ENCODE measurements at regions not wholly inside any gene's neighbourhood (a gene's known extent, or its start where the extent isn't known, plus 50 kb on each side); places are given as distances from the start of the nearest gene placed in this dataset.
"Not testable (repeated sequence)": the region's sequence is repeated elsewhere in the genome, so short reads cannot be mapped to it uniquely, and the experiment has no call there.

DNA sequence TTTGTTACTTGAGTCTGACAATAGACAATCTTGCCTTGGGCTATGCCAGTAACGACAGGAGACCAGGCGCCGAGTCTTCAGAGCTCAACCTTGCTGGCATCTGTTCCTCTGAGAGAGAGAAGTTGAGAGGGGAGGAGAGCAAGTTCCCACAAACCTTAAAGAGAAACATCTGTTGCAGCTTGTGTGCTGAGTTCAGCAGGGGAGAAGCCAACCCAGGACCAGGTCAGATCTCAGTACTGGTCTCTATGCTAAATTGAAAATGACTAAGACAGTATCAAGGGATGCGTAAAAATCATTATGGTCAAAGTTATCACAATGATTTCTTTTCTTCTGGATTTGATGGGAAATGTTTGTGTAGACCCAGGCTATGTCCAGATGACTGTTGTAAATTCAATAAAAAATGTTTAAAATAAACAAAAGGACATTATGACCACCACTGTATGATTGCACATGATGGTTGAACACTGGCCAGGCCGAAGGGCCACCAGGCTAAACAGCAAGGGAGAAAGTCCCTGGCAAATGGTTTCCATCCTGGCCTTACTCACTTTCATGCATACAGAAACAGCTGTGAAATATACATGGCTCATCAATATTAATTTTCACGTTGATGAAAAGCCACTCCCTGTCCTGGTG lies 100.3 kb upstream of the PMAIP1 start:
- no peak for DNase-seq

DNA sequence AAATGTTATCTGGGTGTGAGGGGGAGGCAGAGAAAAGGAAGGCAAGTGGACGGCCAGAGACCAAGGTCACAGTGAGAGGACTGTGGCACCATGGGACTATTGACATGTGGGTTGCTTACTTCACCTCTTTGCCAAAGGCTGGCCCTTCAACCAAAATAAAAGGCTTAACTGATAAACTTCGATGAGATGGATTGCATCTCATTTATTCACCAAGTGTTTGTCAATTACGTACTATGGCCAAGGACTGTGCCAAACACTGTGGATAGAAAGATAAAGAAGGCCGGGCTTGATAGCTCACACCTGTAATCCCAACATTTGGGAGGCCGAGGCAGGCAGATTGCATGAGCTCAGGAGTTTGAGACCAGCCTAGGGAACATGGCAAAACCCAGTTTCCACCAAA lies 98.7 kb upstream of the CCBE1 start:
- no peak for DNase-seq

DNA sequence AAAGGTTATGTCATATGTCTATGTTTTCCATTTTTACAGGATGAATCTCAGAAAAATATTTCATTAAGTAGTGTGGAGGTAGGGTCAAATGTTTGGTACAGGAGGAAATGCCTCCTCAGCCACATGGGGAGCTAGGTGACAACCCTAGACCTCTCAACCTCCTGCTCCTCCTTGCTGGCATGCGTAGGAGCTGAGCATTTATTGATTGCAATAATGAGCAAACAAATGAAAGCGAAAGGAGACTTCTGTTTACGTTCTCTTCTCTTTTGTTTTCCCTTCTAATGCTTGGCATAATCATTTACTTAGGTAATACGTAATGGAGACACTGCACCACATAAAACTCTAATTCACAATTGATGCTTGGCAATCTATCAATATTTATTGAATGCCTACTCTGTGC lies 95.1 kb upstream of the CCBE1 start:
- no peak for DNase-seq

DNA sequence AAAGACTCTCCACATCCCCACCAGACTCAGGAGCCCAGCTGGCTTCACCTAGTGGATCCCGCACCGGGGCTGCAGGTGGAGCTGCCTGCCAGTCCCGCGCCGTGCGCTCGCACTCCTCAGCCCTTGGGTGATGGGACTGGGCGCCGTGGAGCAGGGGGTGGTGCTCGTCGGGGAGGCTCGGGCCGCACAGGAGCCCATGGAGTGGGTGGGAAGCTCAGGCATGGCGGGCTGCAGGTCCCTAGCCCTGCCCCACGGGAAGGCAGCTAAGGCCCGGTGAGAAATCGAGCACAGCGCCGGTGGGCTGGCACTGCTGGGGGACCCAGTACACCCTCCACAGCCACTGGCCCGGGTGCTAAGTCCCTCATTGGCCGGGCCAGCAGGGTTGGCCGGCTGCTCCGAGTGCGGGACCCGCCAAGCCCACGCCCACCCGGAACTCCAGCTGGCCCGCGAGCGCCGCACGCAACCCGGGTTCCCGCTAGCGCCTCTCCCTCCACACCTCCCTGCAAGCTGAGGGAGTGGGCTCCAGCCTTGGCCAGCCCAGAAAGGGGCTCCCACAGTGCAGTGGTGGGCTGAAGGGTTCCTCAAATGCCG lies 93.2 kb upstream of the CCBE1 start:
- not testable (repeated sequence) for DNase-seq

DNA sequence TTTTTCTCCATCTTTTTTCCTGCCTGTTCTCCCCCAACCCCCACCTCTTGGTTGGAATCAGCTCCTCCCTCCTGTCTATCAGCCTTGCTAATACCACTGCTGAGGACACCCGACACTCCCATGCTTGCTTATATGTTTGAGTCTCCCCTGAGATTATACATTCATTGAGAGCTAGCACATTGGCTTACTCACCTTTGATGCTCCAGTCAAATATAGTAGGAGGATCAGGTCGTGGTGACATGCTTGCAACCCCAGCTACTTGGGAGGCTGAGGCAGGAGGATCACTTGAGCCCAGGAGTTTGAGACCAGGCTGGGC lies 91.5 kb upstream of the CCBE1 start:
- no peak for DNase-seq

DNA sequence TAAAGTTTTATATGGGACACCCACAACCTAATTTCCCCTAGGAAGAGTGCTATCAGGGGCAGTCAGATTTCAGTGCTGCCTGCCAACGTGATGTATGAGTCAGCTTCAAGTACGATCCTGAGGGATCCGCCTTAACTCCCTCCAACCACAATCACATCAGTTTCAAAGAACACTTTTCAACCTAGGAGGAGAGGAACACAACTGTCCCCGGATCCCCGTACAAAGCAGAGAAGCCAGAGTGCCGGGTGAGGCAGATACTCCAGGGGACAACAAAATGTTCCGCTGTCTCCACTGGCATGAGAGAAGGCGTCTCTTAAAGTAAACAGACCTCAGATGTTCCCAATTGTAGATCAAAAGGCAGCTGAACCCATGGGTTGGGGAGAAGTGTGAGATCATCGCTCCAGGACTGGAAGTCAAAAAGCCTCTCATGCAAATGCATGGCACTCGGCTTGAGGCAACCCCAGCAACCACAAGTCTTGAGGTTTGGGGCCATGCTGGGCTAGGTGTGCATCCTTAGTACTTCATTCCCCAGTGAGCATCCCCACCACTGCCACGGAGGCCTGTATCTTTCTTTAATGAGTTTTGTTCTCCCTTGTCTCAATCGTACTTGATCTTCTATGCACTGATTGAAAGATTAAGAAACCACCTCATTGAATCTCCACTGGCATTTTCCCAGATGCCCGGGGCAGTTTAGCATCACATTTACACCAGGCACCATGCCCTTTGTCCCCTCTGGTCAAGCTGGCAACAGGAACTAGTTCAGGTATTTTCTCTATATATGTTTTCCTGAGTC lies 91.0 kb upstream of the CCBE1 start:
- DNase-seq, result no peak

DNA sequence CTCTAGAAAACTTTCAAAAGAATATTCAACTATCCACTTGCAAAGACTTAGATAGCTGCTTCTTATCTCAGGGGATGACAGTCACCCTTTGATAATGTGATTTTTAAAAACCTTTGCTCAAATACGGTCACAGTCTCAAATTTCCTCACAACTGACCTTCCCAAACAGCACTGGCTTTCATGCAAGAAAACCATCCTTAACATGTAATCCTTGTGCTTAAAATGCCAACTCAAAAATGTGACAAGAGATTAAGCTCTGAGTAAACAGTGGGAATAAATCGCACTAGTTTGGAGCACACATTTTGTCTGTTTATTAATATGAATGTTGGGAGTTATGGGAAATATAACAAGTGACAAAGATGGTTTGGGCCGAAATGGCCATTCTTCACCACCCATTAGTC lies 87.5 kb upstream of the CCBE1 start:
- DNase-seq, result no peak

DNA sequence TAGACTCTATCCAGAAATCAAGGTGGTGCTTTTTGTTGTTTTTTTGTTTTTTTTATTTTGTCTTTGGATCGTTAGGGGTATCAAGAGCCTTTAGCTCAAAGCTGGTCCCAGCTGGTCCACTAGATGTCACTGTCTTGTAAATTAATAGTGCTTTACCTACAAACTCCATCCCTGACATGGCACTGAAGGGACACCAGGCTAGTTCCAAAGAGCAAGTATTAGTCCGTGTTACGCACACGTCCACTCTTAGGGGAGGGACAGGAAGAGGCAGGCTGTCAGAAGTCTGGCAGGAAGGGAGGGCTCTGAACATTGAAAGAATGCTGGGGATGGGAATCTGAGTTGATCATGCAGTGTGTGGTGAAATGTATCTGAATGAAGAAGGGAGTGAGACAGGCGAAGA lies 85.9 kb upstream of the CCBE1 start:
- peak; percentile 16 to 65 for DNase-seq

DNA sequence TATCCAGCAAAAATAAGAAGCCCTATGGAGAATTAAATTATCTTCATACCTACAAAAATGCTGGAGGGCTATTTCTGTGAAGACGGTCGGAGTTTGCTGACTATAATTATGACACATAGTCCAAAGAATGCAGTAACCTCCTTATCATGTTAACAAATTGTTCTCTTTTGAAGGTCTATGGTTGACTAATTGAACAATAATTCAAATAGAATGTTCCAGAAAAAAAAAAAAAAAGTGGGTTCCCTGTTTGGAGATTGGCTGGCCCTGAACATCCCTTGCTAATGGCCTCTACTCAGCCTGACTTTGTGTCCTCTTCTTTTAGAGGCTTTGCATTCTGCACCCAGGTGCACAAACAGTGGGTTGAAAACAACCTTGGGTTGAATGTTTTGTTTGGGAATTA lies 82.8 kb upstream of the CCBE1 start:
- no peak for DNase-seq

DNA sequence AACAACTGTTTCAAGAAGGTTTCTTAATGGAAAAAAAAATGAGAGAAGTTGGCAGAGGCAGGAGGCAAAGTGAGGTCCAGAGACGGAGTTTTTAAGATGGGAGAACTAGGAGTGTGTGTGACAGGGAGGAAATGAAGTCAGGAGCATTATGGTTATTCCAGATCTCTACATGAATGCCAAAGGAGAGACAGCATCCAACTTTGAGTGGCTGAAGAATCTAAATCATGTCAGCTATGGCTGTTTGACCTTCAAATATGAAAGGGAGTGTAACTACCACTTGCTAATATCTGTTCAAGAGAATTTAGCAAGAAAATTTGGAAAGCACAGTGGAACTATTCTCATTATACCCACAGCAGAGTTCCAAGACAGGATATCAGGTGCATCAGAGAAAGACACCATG lies 81.2 kb upstream of the CCBE1 start:
- no peak for DNase-seq

DNA sequence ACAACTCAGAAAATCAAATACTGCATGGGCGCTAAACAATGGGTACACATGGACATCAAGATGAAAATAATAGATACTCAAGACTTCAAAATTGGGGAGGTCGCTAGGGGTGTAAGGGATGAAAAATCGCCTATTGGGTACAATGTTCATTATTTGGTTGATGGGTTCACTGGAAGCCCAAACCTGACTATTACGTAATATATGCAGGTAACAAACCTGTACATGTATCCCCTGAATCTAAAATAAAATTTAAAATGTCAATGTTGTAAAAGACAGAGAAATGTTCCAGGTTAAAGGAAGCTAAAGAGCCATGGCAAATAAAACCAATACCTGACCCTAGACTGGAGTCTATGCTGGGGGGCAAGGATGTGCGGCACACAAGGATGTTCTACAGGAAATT lies 80.4 kb upstream of the CCBE1 start:
- no peak for DNase-seq

DNA sequence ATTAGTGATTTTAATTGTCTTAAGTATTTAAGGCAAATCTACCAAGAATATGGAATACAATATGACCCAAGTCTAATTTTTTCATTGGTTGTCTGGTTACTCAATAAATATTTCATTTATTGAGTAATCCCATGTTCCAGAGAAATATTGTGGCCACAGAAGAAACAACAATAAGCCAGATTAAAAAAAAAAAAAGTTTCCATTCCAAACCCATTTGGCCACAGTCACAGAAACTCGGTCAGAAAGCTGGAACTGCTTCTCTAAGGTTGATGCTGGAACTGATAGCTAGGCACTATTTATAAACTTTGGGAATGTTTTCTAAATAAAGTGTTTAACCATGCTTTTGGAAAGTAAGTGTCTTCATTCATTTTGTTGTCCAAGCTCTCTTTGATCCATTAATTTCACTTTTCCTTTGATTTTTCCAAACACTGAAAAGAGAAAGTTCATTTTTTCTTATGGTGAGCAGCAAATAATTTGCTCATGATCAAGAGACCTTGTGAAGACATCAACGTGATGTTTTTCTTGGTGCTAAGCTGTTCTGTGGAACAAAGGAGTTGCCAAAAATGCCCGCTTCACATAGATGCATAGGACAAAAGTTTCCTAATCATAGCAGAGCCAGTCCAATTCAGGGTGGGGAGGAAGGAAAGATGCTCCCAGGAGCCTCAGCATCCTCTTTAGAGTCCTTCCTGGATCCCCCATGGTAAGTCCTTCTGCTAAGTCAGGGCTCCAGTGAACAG lies 72.1 kb upstream of the CCBE1 start:
- no peak for DNase-seq

DNA sequence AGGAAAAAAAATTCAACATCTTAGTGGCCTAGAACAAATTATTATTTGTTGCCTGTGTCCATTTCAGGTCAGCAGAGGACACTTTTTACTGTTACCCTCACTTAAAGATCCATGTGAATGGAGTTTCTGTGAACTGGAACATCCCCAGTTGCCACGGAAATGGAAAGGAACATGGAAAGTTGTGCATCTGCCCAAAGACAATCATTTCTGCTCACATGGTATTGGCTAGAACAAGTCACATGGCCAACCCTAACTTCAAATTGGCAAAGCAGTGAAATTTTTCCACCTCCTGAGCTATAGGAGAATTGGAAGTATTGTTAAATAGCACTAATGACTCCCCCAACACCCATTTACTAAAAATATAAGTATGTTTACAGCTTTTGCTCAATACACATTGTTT lies 71.2 kb upstream of the CCBE1 start:
- no peak for DNase-seq

DNA sequence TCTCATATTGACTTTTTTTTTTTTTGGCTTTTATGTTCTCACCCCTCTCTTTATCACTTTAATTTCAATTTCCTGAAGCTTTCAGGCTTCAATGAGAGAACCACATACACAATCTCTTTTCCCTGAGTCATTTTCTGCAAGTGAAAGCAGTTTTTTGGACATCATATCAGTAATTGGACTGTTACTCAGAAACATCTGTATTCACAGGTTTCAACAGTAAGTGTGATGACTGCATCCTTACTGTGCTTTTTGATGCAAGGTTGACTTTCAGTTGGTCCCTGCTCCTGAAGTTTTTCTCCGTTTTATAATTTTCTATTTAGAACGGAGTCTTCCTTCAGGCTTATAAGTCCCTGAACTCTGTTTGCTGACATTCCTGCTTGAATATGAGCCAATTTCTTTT lies 70.5 kb upstream of the CCBE1 start:
- no peak for DNase-seq

DNA sequence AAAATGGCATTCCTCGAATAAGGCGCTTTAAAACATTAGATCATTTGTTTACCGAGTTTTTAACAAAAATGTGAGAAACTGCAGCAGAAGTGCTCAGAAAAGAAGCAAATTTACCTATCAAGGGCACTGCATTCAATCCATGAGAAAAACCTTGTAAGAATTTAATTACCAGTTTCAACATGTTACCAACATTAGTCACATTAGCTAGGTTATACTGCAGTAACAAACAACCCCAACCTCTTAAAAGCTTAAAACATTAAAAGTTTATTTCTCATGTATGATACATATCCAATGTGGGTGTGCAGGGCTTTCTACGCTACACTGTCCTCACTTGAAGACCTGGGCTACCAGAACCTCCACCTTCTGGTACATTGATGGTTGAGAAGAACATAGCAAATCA lies 68.1 kb upstream of the CCBE1 start:
- no peak for DNase-seq

DNA sequence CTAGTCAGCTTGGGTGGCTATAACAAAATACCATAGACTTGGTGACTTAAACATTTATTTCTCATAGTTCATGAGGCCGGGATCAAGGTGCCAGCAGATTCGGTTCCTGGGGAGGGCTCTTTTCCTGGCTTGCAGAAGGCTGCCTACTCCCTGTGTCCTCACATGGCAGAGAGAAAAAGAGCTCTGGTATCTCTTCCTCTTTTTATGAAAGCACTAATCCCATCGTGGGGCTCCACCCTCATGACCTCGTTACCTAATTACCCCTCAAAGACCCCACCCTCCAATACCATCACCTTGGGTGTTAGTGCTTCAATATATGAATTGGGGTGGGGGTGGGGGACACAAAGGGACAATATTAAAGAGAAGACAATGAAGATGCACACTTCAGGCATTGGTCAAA lies 67.1 kb upstream of the CCBE1 start:
- no peak for DNase-seq

DNA sequence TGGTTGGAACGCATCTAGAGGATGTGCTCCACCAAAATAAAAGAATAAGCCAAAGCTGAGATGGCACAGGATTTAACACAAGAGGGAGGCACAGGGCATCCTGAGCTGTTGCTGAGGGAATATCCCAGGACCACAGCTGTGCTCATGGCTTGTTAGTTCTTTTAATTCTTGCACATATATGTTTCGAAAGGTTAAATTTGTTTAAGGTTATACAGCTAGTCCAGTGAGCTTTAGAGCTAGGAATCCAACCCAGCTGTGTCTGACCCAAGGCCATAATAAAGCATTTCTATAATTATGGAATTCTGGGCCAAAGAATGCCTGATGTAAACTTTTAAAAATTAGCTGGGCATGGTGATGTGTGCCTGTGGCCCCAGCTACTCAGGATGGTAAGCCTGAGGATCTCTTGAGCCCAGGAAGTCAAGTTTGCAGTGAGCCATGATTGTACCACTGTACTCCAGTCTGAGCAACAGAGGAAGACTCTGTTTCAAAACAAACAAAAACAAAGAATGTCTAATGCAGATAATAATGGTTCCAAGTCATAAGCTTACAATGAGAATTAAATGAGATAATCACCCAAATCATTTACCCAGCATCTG lies 66.4 kb upstream of the CCBE1 start:
- DNase-seq, result no peak

DNA sequence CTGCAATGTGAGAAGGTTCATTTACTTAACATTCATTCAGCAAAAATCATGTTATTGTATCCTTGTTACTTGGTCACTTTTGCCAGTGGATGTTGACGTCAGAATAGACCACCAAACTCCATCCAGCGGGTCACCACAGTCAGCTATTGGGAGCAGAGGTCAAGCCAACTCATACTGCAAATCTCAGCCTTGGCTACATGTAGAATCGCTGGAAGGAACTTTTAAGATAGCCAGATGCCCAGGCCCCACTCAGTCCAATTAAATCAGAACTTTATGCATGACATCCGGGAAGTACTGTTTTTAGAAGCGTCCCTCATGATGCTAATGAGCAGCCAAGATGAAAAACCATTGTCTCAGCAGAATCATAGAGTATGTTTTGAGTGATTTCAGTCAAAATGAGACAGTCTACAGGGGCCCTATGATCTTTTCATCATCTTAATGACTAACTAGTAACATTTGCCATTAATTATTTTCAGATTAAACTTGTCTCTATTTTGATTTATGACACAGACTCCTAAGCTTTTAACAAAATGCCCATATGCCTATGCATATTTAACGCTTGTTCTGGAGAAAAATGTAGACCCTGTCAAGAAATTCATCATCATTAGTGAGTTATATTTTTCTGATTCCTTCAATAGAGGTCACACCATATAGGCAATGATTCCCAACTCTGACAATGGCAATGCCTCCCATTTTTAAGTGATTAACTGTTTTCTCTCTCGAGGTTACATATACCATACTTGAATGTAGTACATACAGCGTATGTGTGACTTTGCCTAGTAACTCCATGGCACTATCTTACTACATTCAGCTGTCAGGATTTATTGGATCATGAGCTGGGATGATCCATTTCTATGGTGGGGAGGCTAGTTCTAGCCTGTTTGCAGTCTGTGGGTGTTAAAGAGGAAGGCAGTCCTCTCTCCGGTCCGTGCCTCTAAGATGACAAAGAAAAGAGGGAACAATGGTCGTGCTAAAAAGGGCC lies 63.7 kb upstream of the CCBE1 start:
- no peak for DNase-seq

DNA sequence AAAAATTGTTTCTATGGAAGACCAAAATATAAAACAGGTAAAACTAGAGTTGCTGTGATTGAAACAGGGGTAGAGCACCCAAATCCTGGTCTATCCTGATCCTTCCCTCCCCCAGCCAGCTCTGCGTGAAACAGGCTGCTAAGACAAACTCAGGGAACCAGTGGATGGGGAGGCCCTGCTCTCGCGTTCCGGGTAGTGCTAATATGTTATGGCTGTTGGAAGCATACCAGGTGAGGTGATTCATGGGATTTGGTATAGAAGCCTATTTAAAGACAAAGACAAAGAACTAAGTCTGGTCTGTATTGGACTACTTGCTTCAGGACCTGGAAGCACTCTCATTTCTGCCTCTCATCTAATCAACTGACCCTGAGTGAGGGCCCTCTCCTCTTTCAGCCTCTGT lies 63.0 kb upstream of the CCBE1 start:
- no peak for DNase-seq

DNA sequence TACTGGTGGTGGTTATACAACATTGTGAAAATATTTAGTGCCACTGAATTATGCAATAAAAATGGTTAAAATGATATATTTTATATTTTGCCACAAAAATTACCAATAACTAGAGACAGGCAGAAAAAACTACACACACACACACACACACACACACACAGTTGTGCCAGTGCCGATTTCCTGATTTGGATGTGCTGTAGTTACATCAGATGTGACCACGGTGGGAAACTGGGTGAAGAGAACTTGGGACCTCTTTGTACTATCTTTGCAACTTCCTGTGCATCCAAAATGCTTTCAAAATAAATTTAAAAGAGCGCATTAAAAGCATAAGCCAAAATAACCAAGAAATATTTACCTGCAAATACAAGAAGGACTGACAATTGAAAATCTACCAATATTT lies 61.6 kb upstream of the CCBE1 start:
- no peak for DNase-seq

DNA sequence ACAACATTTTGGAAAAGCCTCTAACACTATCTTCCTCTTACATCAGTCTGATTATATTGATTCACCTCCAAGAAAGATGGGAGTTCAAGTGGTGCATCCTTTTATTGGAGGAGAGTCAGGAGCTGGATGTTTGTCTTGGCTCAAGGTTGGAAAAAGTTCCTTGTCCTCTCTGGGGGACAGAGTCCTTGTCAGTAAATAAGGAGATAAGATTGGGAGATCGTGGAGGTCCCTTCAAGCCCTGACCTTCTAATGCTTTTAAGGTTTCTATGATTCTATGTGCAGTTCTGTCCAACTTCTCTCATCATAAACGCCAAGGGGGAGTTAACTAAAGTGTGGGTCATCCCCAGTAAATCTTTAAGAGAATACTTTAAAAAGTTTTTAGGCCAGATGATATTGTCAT lies 60.9 kb upstream of the CCBE1 start:
- no peak for DNase-seq

DNA sequence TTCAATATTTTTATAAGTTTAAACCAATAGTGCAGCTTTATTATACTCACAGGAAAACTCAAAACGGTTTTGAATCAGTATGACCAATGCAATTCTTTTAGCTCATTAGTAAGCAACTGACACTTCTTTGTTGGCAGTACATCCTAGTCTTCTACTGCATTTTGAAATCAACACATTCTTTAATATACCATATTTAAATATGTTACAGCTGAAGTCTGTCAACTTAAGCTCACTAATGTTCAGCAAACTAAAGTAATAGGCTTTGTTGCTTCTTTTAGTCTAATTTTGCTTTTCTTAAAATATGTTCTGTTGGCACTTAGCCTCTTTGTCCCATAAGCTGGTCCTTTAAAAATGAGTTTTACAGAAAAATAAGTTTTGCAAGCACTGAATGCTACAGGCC lies 55.4 kb upstream of the CCBE1 start:
- DNase-seq, result no peak

Data from Kasumi-1 (cell line).